NCI-H460 (cell line): ENCODE measurements at regions not wholly inside any gene's neighbourhood (a gene's known extent, or its start where the extent isn't known, plus 50 kb on each side); places are given as distances from the start of the nearest gene placed in this dataset.

Experiments
- DNase-seq: peaks from one replicate; pipeline ENCODE4 v3.0.0-alpha.2; 2016; ENCODE audit warnings: low read depth; ENCODE audit errors: extremely low read depth

GRCh38 chr5:128665747-128666355 is 127.8 kb upstream of the FBN2 start:
- no peak for DNase-seq

DNA sequence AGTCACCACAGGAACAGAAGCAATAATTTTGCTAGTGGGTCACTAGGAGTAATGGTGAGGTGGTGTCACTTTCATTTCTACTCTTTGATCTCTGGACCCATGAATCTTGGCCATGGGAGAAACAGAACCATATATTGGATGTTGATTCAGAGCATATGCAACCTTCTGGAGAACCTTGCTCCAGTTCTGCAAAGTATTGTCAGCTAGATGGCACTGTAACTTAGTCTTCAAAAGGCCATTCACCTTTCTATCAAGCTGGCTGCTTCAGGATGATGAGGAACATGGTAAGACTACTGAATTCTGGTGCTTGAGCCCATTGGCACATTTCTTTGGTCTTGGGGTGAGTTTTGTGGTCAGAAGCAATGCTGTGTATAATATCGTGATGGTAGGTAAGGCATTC is 129.1 kb upstream of the FBN2 start:
- no peak for DNase-seq

- no peak for DNase-seq
Observed at GRCh38 chr5:128667751-128668150, 129.7 kb upstream of the FBN2 start.

DNA sequence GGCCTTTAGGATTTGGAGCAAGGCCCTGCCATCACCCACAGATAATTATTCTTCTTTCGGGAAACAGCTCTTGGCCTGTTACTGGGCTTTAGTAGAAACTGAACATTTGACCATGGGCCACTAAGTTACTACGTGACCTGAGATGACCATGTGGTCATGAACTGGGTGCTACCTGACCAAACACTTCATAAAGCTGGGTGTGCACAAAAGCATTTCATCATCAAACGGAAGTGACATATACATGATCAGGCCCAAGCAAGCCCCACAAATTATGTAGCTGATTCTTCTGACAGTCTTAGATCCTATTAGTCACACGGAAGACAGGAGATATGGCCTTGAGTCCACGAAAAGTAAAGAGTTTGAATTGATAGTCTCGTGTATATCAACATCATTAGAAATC is 130.9 kb upstream of the FBN2 start:
- DNase-seq = no peak

- DNase-seq = no peak
Observed at GRCh38 chr5:128669803-128670202, 131.8 kb upstream of the FBN2 start.

GRCh38 chr5:128671943-128672342 is 133.9 kb upstream of the FBN2 start:
- DNase-seq = no peak

DNA sequence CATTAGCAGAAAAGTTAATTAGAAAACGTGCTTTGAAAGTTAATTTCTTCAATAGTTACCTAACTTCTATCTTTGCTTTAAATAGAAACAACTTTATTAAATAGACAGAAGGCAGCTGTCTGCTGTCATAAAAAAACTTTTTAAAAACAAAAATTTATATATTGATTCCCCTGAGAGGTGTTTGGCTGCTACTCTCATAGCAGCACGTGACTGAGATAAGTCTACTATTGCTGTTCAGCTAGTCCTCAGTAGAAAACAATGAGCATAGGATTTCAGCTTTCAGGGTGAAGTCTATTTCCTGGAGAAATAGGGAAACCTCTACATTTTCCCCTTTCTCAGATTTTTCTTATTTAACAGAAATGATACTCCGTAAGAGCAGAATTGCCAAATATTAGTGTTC is 135.0 kb upstream of the FBN2 start:
- no peak for DNase-seq

GRCh38 chr5:128673411-128673957 is 135.4 kb upstream of the FBN2 start:
- DNase-seq = no peak

GRCh38 chr5:128673970-128674369 is 135.9 kb upstream of the FBN2 start:
- no peak for DNase-seq

DNA sequence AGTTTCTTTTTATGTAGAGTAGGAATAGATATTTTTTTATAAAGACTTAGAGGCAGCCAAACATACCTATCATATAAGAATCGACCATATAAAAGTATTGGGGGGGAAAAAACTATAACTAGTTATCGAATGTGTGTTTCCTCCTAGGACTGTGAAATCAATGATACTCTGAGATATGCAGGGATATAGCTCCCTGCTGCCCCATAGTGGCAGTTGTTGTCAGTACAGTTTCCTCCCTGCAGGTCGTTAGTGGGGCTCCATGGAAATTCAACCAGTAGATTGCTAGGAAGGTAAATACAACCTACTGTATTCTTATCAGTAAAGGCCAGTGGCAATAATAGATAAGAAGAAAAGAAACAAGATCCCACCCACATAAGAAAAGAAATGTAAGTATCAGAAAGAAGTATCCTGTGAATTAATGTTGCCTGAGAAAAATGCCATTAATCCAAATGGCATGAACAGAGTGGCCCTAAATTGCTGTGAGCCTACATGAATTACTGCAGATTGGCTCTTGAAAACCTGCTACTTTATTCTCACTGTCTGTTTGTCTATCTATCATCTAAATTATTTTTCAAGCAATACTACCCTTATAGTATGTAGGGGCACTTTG is 136.9 kb upstream of the FBN2 start:
- peak; percentile 40 for DNase-seq

DNA sequence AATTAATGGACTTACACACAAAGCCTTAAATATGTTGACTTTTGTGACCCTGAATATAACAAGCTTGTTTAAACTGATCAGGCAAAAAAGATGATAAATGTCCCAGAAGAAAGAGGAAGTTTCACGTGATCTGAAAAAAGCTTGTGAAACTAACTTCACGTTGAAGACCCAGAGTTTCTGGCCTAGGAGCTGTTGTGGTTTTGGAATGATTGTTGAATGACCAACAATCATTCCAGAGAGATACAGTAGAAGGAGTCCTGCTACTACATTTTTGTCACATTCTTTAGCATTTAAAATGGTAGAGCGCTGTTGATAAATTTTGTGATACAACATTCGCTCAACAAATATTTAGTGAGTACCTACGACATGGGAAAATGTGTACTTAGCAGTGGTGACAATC is 143.1 kb upstream of the FBN2 start:
- DNase-seq = no peak

- DNase-seq = no peak
Observed at GRCh38 chr5:128681764-128682592, 143.9 kb upstream of the FBN2 start.

DNA sequence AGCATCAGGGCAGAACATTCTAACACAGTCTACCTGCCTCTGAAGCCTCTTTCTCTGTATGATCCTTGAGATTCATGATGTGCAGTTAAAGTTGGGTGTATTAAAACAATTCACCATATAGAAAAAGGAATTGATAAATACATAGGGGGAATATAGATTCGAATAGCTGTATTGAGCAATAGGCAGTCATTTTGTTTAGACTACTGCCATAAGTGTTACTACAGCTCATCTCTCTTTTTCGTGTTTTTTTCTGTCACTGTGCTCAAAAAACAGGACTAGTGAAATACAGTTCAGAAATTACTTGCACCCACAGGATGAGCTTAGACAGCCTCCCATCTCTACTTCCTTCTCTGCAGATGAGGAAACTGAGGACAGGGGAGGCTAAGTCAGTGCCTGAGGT is 144.6 kb upstream of the FBN2 start:
- DNase-seq = no peak

DNA sequence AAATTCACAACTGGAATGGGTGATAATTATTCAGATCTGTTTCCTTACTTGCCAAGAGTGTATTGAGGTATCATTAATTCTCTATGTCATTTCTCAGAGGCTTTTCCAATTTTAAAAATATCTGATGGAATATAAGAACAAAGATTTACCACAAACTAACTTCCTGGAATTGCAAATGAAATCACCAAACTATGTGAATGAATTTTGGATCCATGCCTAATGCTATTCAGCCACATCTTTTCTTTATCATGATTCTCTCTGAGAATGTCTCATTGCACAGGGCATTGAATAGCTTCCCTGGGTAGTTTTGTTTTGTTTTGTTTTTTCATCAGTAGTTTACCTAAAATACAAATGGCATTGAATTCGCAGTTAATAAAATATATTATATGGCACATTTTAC is 146.9 kb upstream of the FBN2 start:
- DNase-seq = no peak

DNA sequence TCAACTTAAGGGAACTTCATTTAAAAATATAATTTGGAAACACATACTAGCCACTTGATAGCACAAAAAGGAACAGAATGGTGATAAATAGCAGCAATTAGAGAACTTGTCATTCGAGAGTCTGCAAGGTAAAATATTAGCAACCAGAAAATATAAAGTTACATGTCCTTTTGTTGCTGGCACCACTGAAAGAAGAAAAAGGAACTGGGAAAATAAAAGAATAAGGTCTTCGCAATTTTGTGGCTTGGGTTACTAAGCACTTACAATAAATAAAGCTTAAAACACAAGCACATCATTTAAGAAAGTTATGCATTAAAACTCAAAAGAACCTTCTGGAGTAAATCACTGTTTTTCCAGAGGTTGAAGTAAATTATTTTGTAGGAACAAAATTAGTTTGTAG is 149.9 kb upstream of the FBN2 start:
- no peak for DNase-seq

DNA sequence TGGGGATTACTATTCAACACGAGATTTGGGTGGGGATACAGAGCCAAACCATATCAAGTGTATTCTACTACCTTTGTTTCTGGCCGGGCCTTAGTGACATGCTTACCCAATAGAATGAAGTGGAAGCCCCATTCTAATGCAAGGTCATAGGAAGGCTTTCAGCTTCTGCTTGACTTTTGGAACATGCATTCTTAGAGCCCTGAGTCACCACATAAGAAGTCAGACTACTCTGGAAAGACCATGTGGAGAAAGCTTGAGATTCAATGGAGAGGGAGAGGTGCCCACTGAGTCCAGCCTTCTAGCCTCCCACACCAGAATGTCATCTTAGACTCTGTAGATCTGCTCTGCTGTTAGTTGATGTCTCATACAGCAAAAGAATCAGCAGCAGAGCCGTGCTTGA is 155.7 kb upstream of the FBN2 start:
- DNase-seq = no peak

- peak; percentile 1 for DNase-seq
Observed at GRCh38 chr5:128695791-128696530, 157.9 kb upstream of the FBN2 start.

- DNase-seq = no peak
Observed at GRCh38 chr5:128701301-128701700, 163.3 kb upstream of the FBN2 start.

DNA sequence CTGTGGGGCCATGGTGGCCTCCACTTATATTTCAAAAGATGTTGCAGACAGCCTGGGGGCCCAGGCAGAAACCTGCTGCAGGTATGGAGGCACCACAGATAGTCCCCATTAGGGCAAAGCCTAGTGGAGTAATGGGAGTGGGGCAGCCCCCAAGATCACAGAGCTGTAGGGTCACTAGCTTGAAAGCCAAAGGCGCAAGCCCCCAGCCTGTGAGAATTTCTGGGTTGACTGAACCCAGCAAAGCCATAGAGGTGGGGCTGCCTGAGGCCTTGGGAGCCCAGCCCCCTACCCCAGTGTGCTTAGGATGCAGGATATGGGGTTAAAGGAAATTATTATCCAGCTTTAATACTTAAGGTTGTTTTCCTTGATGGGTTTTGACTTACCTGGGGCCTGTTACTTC is 165.3 kb upstream of the FBN2 start:
- DNase-seq = no peak

DNA sequence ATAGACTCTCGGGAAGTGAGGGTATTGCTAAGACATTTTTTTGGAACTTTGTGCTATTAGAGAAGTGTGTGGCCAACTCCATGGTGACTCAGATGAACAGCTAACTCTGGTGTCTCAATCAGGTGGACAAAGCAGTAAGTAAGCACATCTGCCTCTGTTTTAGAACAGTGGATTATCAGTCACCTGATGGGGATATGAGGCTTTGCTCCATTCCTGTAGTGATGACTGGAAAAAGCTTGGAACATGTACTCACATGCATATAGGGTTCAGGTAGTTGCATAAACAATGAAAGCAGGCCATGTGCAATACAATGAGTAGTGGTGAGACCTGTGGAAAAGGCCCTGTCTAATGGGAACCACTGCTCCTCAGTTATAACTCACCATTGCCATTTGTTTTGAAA is 168.2 kb upstream of the FBN2 start:
- no peak for DNase-seq

GRCh38 chr5:128708841-128709240 is 170.8 kb upstream of the FBN2 start:
- no peak for DNase-seq
